ENCODE measurements at regions not wholly inside any gene's neighbourhood (a gene's known extent, or its start where the extent isn't known, plus 50 kb on each side); places are given as distances from the start of the nearest gene placed in this dataset.

- H3K4me2 ChIP-seq (replicated peaks; ENCODE audit: extremely low read depth, low read length, poor library complexity, severe bottlenecking), result no peak overlapping the region
- no peaks in the 10 kb centered on the region for H3K27me3 ChIP-seq (ENCODE audit: control insufficient read depth in 2 of 2, insufficient read depth in 2 of 2, low read length in 2 of 2)
- no peak overlapping the region for H3K9ac ChIP-seq (ENCODE audit: insufficient read depth, low read length, poor library complexity, severe bottlenecking)
- 97% methylated on average over 4 of the region's 9 CpGs for WGBS (ENCODE audit: insufficient coverage)
- H3K4me1 ChIP-seq (ENCODE audit: control insufficient read depth in 1 of 2, insufficient read depth in 2 of 2, low read length in 2 of 2), result no peaks in the 10 kb centered on the region
- no peaks in the 10 kb centered on the region for H3K36me3 ChIP-seq (replicated peaks in 1 of 2; ENCODE audit: control insufficient read depth in 1 of 2, insufficient read depth in 2 of 2, low read length in 2 of 2)
- DNase-seq, result no peak
- H2AFZ ChIP-seq (ENCODE audit: insufficient read depth, low read depth, low read length, poor library complexity, severe bottlenecking), result no peak overlapping the region
- Mint-ChIP-seq H3K36me3 (no peaks in the 10 kb centered on the region), H3K4me1 (no peaks in the 10 kb centered on the region), H3K27me3 (ENCODE audit: low read depth in 3 of 3) (peaks cover 0 to 2% (median 0%) of the 10 kb centered on the region in 3 donors), H3K4me3 (no peak overlapping the region), H3K27ac (no peak overlapping the region), H3K9me3 (peaks cover 0 to 3% (median 0%) of the 10 kb centered on the region in 7 donors)
- intact Hi-C loops (cut with micrococcal nuclease), result no loop called here
- H3K9me3 ChIP-seq (replicated peaks in 1 of 2; ENCODE audit: control insufficient read depth in 1 of 2, insufficient read depth in 1 of 2, low read length in 2 of 2), result no peaks in the 10 kb centered on the region
- H4K20me1 ChIP-seq (ENCODE audit: insufficient read depth, low read length), result no peaks in the 10 kb centered on the region
- H3K79me2 ChIP-seq (ENCODE audit: insufficient read depth, low read length), result no peaks in the 10 kb centered on the region
- no peak overlapping the region for H3K4me3 ChIP-seq (replicated peaks in 1 of 3; ENCODE audit: low read depth in 2 of 3, low read length in 3 of 3)
- no peak overlapping the region for H3K27ac ChIP-seq (ENCODE audit: low read depth in 1 of 2, low read length in 2 of 2)
- TF ChIP-seq CTCF (IDR thresholded peaks at IDR 0.05), result no peak
Measured at GRCh38 chr18:79608069-79608468, 71.5 kb upstream of the CTDP1 start.

- no peak for DNase-seq
- no peaks in the 10 kb centered on the region for H3K36me3 ChIP-seq (replicated peaks in 1 of 2; ENCODE audit: control insufficient read depth in 1 of 2, insufficient read depth in 2 of 2, low read length in 2 of 2)
- no peak overlapping the region for H3K4me2 ChIP-seq (replicated peaks; ENCODE audit: extremely low read depth, low read length, poor library complexity, severe bottlenecking)
- no peaks in the 10 kb centered on the region for H3K4me1 ChIP-seq (ENCODE audit: control insufficient read depth in 1 of 2, insufficient read depth in 2 of 2, low read length in 2 of 2)
- H3K9me3 ChIP-seq (replicated peaks in 1 of 2; ENCODE audit: control insufficient read depth in 1 of 2, insufficient read depth in 1 of 2, low read length in 2 of 2), result no peaks in the 10 kb centered on the region
- peaks cover 0 to 2% (median 0%) of the 10 kb centered on the region in 3 donors for H3K27me3 Mint-ChIP-seq (ENCODE audit: low read depth in 3 of 3)
- no peaks in the 10 kb centered on the region for H3K4me1 Mint-ChIP-seq
- no peak overlapping the region for H3K27ac ChIP-seq (ENCODE audit: low read depth in 1 of 2, low read length in 2 of 2)
- 90% methylated on average over 18 of the region's 18 CpGs for WGBS (ENCODE audit: insufficient coverage)
- H3K79me2 ChIP-seq (ENCODE audit: insufficient read depth, low read length), result no peaks in the 10 kb centered on the region
- peaks cover 0 to 3% (median 0%) of the 10 kb centered on the region in 7 donors for H3K9me3 Mint-ChIP-seq
- H3K9ac ChIP-seq (ENCODE audit: insufficient read depth, low read length, poor library complexity, severe bottlenecking), result no peak overlapping the region
- no peak overlapping the region for H2AFZ ChIP-seq (ENCODE audit: insufficient read depth, low read depth, low read length, poor library complexity, severe bottlenecking)
- H3K4me3 ChIP-seq (replicated peaks in 1 of 3; ENCODE audit: low read depth in 2 of 3, low read length in 3 of 3), result no peak overlapping the region
- no peak for TF ChIP-seq CTCF (IDR thresholded peaks at IDR 0.05)
- H3K27ac Mint-ChIP-seq, result no peak overlapping the region
- no peaks in the 10 kb centered on the region for H3K27me3 ChIP-seq (ENCODE audit: control insufficient read depth in 2 of 2, insufficient read depth in 2 of 2, low read length in 2 of 2)
- no peak overlapping the region for H3K4me3 Mint-ChIP-seq
- intact Hi-C loops (cut with micrococcal nuclease), result no loop called here
- no peaks in the 10 kb centered on the region for H4K20me1 ChIP-seq (ENCODE audit: insufficient read depth, low read length)
- no peaks in the 10 kb centered on the region for H3K36me3 Mint-ChIP-seq
Measured at GRCh38 chr18:79608535-79608934, 71.1 kb upstream of the CTDP1 start.

Data from CD14-positive monocyte (primary cell).